GM19463 (cell line): ENCODE measurements at regions not wholly inside any gene's neighbourhood (a gene's known extent, or its start where the extent isn't known, plus 50 kb on each side); places are given as distances from the start of the nearest gene placed in this dataset.

ENCODE experiments used
- ATAC-seq: cut with Tn5 transposase; IDR thresholded peaks from one replicate; pipeline ENCODE4 v1.9.1; 2021; ENCODE audit warnings: mild to moderate bottlenecking, moderate library complexity; ENCODE audit not compliant: unreplicated experiment

GRCh38 chr11:115926138-115926537 is 421.9 kb upstream of the CADM1 start:
- ATAC-seq = no peak

GRCh38 chr11:115925568-115926090 is 421.4 kb upstream of the CADM1 start:
- ATAC-seq = no peak

- ATAC-seq = peak; percentile 71
These were observed 420.7 kb upstream of the CADM1 start for GRCh38 chr11:115924744-115925567.

- ATAC-seq = no peak
These were observed 418.7 kb upstream of the CADM1 start for GRCh38 chr11:115922876-115923275.

- ATAC-seq = no peak
These were observed 417.8 kb upstream of the CADM1 start for GRCh38 chr11:115921986-115922385.

- no peak for ATAC-seq
These were observed 417.3 kb upstream of the CADM1 start for GRCh38 chr11:115921540-115921939.

- no peak for ATAC-seq
These were observed 416.7 kb upstream of the CADM1 start for GRCh38 chr11:115920841-115921480.

- no peak for ATAC-seq
These were observed 415.9 kb upstream of the CADM1 start for GRCh38 chr11:115920092-115920461.

GRCh38 chr11:115919341-115920091 is 415.3 kb upstream of the CADM1 start:
- ATAC-seq = peak; percentile 69

- ATAC-seq = no peak
These were observed 414.4 kb upstream of the CADM1 start for GRCh38 chr11:115918576-115918975.

GRCh38 chr11:115916608-115917007 is 412.4 kb upstream of the CADM1 start:
- ATAC-seq = no peak

GRCh38 chr11:115912484-115912945 is 408.3 kb upstream of the CADM1 start:
- ATAC-seq = peak; percentile 59

- ATAC-seq = no peak
These were observed 407.6 kb upstream of the CADM1 start for GRCh38 chr11:115911613-115912346.

- ATAC-seq = no peak
These were observed 406.2 kb upstream of the CADM1 start for GRCh38 chr11:115910379-115910778.

GRCh38 chr11:115906171-115906570 is 402.0 kb upstream of the CADM1 start:
- ATAC-seq = no peak

GRCh38 chr11:115905341-115906000 is 401.3 kb upstream of the CADM1 start:
- ATAC-seq = no peak

- no peak for ATAC-seq
These were observed 399.0 kb upstream of the CADM1 start for GRCh38 chr11:115903179-115903578.

- no peak for ATAC-seq
These were observed 396.9 kb upstream of the CADM1 start for GRCh38 chr11:115901069-115901468.

GRCh38 chr11:115900111-115900510 is 395.9 kb upstream of the CADM1 start:
- ATAC-seq = no peak

- no peak for ATAC-seq
These were observed 393.5 kb upstream of the CADM1 start for GRCh38 chr11:115897707-115898106.
